Motor neuron (in vitro differentiated cells): ENCODE measurements at regions not wholly inside any gene's neighbourhood (a gene's known extent, or its start where the extent isn't known, plus 50 kb on each side); places are given as distances from the start of the nearest gene placed in this dataset.
A peak's percentile ranks its signal among the peaks of the same experiment; 100 is the strongest.
"Not testable (repeated sequence)": the region's sequence is repeated elsewhere in the genome, so short reads cannot be mapped to it uniquely, and the experiment has no call there.

Experiments used
- ATAC-seq, 8 experiments: fragments of 200-7000 bp; cut with Tn5 transposase; replicated peaks in 6 of 8; 2 replicates each; pipeline ENCODE4 v1.8.0; 2021; ENCODE audit warnings: mild to moderate bottlenecking in 8 of 8, moderate library complexity in 8 of 8
- H3K27ac ChIP-seq, 2 donors: fragments of 250-450 bp; sonication (Bioruptor Pico); 2 replicates each; pipeline ENCODE4 v1.9.0; 2021; ENCODE audit warnings: antibody characterized with exemption in 2 of 2, mild to moderate bottlenecking in 2 of 2, moderate library complexity in 1 of 2
- H3K4me1 ChIP-seq, 2 donors: fragments of 250-450 bp; sonication (Bioruptor Pico); replicated peaks in 1 of 2; 2 replicates each; pipeline ENCODE4 v1.6.1; 2021; ENCODE audit warnings: antibody characterized with exemption in 2 of 2, mild to moderate bottlenecking in 2 of 2, moderate library complexity in 1 of 2
- H3K4me3 ChIP-seq, 5 donors: fragments of 250-450 bp; sonication (Bioruptor Pico); 2 replicates each; pipeline ENCODE4 v1.9.0; 2021; ENCODE audit warnings: antibody characterized with exemption in 5 of 5, mild to moderate bottlenecking in 5 of 5, moderate library complexity in 4 of 5
- WGBS, 10 experiments: fragments of 450-650 bp; shearing (Covaris generic); methylation state at CpG; one replicate each; pipeline ENCODE4 v1.0.0; 2022; 5-methylcytosine and 5-hydroxymethylcytosine counted together
- in situ Hi-C, 9 experiments: fragments of 400-800 bp; cut with MboI; loops; one replicate each; pipeline ENCODE4 v1.15.0; 2021; ENCODE audit warnings: low sequenced_read_pairs in 9 of 9, low pct_unique_long_range_greater_than_20kb in 2 of 9; ENCODE audit not compliant: unreplicated experiment in 9 of 9

DNA sequence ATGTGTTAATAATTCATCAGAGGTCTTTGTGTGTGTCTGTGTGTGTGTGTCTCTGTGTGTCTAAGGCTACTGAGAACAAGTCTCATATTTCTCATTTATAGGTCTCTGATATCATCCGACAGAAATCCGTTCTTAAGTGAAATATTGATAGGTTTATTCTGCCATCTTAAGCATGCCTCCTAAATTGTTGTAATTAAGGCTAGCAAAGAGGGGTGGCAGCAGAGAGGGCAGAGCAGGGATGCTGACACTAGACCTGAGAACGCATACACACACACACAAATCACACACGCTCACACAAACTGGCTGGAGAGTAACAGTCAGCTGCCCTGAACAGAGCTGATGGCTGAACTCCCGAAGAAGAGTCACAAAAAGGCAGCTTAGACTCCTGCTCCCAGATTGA, 84.9 kb upstream of the LRFN2 start:
- in situ Hi-C loops, result no loop called here
- whole genome bisulfite sequencing, 10 experiments, result 0 to 80% (median 64%) methylated on average over 1 to 4 of the region's 5 CpGs; no CpG with 5 or more reads in 1 of the 10 experiments
- Histone ChIP-seq H3K4me3 (no peak overlapping the region), H3K27ac (no peak overlapping the region), H3K4me1 (peaks cover 4 to 15% of the 10 kb centered on the region in 2 donors)
- ATAC-seq, result peak in 7 of 8 experiments; percentile 56 to 91 (median 79)

DNA sequence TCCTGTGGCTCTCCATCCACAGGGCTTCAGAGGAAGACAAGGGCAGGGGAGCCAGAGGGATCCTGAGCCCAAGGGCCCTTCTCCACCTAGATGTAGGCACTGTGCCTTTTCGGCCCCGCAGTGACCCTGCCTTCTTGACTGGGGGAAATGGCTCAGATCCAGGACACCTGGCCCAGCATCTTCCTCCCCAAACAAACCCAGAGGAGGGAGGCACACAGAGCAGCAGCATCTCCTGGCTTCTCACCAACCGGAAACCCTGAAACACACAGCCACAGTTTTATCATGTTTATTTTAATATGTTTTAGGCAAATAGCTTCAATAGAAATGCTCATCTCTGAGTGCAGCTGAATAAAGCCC, 84.5 kb upstream of the LRFN2 start:
- 33 to 100% (median 100%) methylated on average over 1 to 2 of the region's 3 CpGs; no CpG with 5 or more reads in 5 of the 10 experiments for WGBS, 10 experiments
- ATAC-seq, result peak in 3 of 8 experiments; percentile 17 to 20 (median 19)
- Histone ChIP-seq H3K4me3 (no peak overlapping the region), H3K4me1 (peaks cover 4 to 15% of the 10 kb centered on the region in 2 donors), H3K27ac (peak overlapping the region in 1 of 2 donors; percentile 17)
- in situ Hi-C loops, result no loop called here

DNA sequence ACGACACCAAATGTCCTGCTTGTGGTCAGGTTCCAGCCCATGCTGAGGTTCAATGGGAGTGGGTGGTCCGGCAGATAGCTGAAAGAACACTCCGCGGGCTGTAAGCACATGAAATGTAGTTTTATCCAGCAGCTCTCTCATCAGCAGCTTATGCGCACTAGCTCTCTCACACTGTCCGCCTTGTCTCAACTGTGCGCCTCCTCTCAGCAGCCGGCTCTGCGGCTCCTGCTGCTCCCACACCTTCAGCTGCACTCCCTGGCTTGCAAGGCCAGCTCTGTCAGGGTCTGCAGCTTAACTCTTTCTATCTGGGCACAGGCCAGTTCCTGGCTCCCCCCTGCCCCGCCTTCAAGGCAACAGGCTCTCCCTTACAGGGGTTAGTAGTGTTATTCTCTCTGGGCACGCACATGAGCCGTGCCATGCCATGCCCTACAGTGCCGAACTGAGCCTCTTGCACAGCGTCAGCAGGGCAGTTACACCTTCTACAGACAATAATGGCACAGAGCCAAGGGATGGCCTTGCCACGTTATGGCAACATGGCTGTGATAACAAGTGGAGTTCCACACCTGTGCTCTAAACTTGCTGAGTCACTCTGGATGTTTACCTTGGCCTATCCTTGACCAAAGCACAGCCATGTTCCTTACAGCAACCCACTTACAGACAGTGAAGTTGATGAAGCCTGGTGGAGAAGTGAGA, 84.0 kb upstream of the LRFN2 start:
- ATAC-seq, result peak in 5 of 8 experiments; percentile 65 to 72 (median 67)
- H3K27ac ChIP-seq, result peak overlapping the region in 1 of 2 donors; percentile 11
- H3K4me3 ChIP-seq, result no peak overlapping the region
- peaks cover 4 to 15% of the 10 kb centered on the region in 2 donors for H3K4me1 ChIP-seq
- 28 to 100% (median 73%) methylated on average over 1 to 9 of the region's 15 CpGs for WGBS, 10 experiments
- in situ Hi-C loops, result no loop called here

DNA sequence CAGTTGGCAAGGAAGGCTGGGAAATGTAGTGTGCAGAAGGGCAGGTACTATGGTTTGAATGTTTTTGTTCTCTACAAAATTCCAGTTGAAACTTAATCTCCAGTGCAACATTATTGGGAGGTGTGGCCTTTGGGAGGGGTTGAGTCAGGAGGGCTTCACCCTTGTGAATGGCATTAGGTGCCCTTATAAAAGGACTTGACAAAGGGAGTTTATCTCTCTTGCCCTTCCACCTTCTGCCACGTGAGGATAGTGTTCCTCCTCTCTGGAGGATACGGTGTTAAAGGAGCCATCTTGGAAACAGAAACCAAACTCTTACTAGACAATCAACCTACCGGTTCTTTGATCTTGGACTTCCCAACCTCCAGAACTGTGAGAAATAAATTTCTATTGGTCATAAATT, 82.2 kb upstream of the LRFN2 start:
- in situ Hi-C loops, result no loop called here
- Histone ChIP-seq H3K27ac (no peak overlapping the region), H3K4me1 (peaks cover 4 to 15% of the 10 kb centered on the region in 2 donors), H3K4me3 (no peak overlapping the region)
- ATAC-seq, result peak in 1 of 8 experiments; percentile 20
- 0 to 100% (median 80%) methylated on average over 1 to 3 of the region's 3 CpGs; no CpG with 5 or more reads in 1 of the 10 experiments for WGBS, 10 experiments

DNA sequence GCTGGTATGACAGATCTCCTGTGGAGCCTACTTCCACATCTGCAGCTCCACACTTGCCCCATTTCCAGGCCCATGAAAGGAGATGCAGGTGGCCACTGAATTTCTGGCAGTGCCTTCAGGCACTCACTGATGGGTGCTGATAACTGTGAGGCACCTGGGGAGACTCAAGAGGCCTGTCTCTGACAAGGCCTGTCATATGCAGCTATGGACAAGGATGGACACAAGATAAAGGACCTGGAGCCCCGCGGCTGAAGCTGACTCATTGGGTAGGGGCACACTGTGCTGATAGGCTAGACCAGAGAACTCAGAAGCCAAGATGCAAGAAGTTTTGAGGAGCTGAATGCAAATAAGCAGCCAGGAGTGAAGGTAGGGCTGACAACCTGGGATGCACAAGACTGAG, 81.0 kb upstream of the LRFN2 start:
- in situ Hi-C loops, result no loop called here
- Histone ChIP-seq H3K4me1 (peaks cover 4 to 15% of the 10 kb centered on the region in 2 donors), H3K4me3 (no peak overlapping the region), H3K27ac (no peak overlapping the region)
- no peak for ATAC-seq
- 80 to 100% (median 94%) methylated on average over 1 to 2 of the region's 2 CpGs; no CpG with 5 or more reads in 5 of the 10 experiments for WGBS, 10 experiments

DNA sequence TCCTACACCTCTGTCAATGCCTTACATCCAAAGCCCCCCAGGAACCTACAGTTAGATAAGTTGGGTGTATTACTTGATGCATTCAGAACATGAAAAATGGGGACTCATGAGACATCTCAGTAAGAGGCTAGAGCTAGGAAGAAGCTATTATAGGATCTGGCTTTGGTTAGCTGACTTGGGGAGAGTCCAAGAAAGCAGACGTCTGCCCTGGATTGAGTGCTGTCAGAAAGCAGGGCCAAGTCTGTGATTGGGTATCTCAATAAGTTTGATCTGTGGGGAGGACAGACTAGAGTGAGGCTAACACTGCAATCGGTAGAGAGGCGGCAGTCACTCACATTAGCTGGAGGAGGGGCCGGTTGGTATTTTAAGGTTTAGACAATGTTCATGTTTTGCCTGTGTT, 79.4 kb upstream of the LRFN2 start:
- in situ Hi-C loops, result no loop called here
- Histone ChIP-seq H3K4me1 (peaks cover 0 to 4% of the 10 kb centered on the region in 2 donors), H3K4me3 (no peak overlapping the region), H3K27ac (no peak overlapping the region)
- no peak for ATAC-seq
- WGBS, 10 experiments, result 10 to 100% (median 96%) methylated on average over 1 to 4 of the region's 4 CpGs; no CpG with 5 or more reads in 4 of the 10 experiments

DNA sequence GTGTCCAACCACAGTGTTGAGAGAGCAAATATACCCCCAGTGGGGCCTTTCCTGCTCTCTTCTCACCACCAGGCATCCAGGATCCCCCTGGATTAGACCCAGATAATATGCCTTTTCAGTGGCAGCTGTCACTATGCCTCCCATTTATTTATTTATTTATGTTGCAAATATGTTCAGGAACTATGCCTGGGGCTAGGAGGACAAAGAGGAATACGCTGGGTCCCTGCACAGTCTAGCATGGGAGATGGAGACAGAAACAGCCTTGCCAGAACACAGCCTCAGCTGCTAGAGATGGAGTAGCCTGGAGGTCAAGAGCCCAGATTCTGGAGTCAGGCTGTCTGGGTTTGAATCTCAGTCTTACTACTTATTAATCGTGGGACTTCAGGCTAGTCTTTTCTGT, 74.6 kb upstream of the LRFN2 start:
- peak in 1 of 8 experiments; percentile 22 for ATAC-seq
- no peaks in the 10 kb centered on the region for H3K4me1 ChIP-seq
- in situ Hi-C loops, result no loop called here
- H3K27ac ChIP-seq, result no peak overlapping the region
- 30 to 100% (median 79%) methylated on average over 1 to 2 of the region's 2 CpGs; no CpG with 5 or more reads in 3 of the 10 experiments for WGBS, 10 experiments
- H3K4me3 ChIP-seq, result no peak overlapping the region

DNA sequence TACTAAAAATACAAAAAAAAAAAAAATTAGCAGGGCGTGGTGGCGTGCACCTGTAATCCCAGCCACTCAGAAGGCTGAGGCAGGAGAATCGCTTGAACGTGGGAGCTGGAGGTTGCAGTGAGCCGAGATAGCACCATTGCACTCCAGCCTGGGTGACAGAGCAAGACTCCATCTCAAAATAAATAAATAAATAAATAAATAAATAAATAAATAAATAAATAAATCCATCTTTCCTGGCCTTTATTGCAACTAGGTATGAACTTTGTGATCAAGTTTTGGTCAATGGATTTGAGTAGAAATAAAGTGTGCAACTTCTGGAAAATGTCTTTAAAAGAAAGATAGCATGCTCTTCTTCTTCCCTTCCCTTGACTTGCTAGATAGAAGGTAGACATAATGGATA, 69.6 kb upstream of the LRFN2 start:
- in situ Hi-C loops, H3K4me3 ChIP-seq, H3K27ac ChIP-seq, ATAC-seq, H3K4me1 ChIP-seq: not testable (repeated sequence)
- 53 to 100% (median 78%) methylated on average over 2 to 5 of the region's 5 CpGs; no CpG with 5 or more reads in 4 of the 10 experiments for WGBS, 10 experiments

DNA sequence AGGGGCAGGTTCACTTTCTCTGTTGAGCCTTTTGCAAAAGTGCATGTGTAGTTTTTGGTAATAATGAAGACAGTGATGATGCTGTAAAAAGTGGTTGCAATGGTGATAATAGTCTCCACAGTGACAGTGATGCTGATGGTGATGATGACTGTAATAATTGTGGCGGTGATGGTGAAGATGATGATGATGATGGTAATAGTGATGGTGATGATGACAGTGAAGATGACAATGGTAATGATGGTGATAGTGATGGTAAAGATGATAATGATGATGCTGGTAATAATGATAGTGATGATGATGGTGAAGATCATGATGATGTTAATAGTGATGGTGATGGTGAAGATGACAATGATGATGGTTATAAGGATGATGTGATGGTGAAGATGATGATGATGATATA, 67.7 kb upstream of the LRFN2 start:
- 33 to 100% (median 88%) methylated on average over 1 of the region's 1 CpG; no CpG with 5 or more reads in 1 of the 10 experiments for WGBS, 10 experiments
- H3K4me1 ChIP-seq, result peaks cover 7 to 15% of the 10 kb centered on the region in 2 donors

DNA sequence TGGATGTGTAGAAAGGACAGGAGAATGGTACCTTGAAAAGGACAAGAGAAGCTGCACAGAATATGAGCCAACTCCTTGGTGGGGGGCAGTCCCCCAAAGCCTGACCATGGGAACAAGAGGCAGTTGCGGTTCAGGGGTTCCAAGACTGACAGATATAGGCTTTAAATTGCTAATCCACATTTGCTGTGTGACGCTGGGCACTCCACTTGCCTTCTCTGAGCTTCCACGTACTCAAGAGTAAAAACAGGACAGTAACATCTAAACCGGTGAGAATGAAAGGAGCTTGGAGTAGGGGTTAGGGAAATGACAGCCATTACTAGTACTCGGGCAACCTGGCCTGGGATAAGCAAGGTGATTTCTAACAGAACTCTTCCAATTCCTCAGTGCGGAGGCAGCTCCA, 57.9 kb upstream of the LRFN2 start:
- no peak overlapping the region for H3K27ac ChIP-seq
- no peak for ATAC-seq

More for the DNA sequence above, 67.7 kb upstream of the LRFN2 start:
- H3K4me3 ChIP-seq, result no peak overlapping the region
- ATAC-seq, result no peak
- in situ Hi-C loops, result no loop called here
- H3K27ac ChIP-seq, result no peak overlapping the region

DNA sequence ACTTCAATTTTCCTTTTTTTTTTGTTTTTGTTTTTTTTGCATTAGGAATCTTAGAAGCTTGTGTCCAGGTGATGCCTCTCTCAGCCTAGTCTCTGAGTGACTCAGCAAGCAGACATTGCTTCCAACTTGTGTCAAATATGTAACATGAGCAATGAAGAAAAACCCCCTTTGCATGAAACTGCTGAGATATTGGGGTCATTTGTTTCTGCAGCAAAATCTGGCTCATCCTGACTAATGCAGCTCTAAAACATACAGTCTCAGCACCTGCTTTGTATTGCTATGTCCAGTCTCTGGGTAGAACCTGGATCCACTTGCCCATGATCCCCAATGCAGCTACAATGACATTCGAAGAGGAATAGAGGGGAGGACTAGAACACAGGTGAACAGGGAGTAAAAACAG, 55.7 kb upstream of the LRFN2 start:
- WGBS, 10 experiments, result 0 to 100% (median 83%) methylated on average over 1 of the region's 1 CpG; no CpG with 5 or more reads in 7 of the 10 experiments
- Histone ChIP-seq H3K4me3 (no peak overlapping the region), H3K4me1 (peaks cover 26 to 27% of the 10 kb centered on the region in 2 donors), H3K27ac (no peak overlapping the region)
- ATAC-seq, result no peak
- in situ Hi-C loops, result no loop called here

More for the DNA sequence above, 57.9 kb upstream of the LRFN2 start:
- 40 to 100% (median 83%) methylated on average over 1 to 6 of the region's 6 CpGs; no CpG with 5 or more reads in 2 of the 10 experiments for WGBS, 10 experiments
- in situ Hi-C loops, result no loop called here
- peaks cover 17 to 27% of the 10 kb centered on the region in 2 donors for H3K4me1 ChIP-seq
- H3K4me3 ChIP-seq, result no peak overlapping the region

DNA sequence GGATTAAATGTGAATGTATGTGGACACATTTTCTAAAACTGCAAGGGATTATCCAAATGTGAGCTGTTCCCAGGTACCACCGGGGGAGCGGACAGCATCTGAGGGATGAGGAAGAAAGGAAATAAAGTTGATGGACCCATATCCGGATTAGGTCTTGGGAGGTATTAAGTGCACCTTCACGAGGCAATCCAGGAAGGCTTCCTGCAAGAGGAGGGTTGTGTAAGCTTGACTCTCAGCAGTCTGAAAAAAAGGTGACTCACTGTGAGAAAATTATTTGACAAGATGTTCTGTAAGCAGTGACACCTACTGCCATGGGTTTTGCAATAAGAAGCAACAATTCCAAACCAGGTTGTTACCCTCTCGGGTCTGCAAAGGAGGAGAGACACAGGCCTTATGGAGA, 55.0 kb upstream of the LRFN2 start:
- Histone ChIP-seq H3K4me3 (no peak overlapping the region), H3K27ac (no peak overlapping the region), H3K4me1 (peaks cover 26 to 27% of the 10 kb centered on the region in 2 donors)
- in situ Hi-C loops, result no loop called here
- no peak for ATAC-seq
- 50 to 100% (median 90%) methylated on average over 1 to 5 of the region's 5 CpGs; no CpG with 5 or more reads in 2 of the 10 experiments for WGBS, 10 experiments

DNA sequence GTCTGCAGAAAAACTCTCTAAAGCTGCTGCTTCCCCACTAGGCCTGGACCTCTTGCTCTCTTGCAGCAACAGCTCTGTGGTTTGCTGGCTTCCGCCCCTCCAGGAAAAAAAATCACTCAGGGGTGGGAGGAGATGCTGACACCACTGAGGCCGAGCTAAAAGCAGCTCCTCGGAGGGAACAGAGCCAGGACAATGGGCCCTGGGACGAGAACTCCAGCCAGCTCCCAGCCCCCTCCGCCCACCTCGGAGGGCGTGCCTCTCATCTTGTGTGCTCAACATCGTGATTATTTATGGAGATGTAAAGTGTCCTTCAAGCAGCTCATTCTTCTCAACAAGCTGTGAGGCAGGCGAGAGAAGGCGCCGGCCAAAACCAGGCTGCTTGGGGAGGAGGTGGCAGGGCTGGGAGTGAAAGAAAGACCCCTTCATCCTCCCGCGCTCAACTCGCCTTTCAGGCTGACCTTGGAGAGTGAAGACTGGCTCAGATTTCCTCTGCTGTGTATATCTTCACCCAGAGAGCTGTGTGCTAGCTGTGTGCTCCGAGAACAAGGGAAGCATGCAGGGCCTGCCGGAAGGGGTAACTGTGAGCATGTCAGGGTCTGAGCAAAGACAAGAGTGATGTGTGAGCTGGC, 53.5 kb upstream of the LRFN2 start:
- H3K4me1 ChIP-seq, result peaks cover 26 to 27% of the 10 kb centered on the region in 2 donors
- peak overlapping the region; percentile 78 to 85 for H3K27ac ChIP-seq
- 0 to 35% (median 14%) methylated on average over 1 to 14 of the region's 16 CpGs; no CpG with 5 or more reads in 4 of the 10 experiments for WGBS, 10 experiments
- in situ Hi-C loops, result no loop called here
- peak overlapping the region in 2 of 5 donors; percentile 0 to 16 for H3K4me3 ChIP-seq
- peak; percentile 86 to 96 (median 92) for ATAC-seq
